ENCODE measurements at regions not wholly inside any gene's neighbourhood (a gene's known extent, or its start where the extent isn't known, plus 50 kb on each side); places are given as distances from the start of the nearest gene placed in this dataset.

GRCh38 chr4:107194005-107194404 lies 157.9 kb upstream of the DKK2 start:
- Histone ChIP-seq H3K27me3 (ENCODE audit: control insufficient read depth in 2 of 2, insufficient read depth in 2 of 2, low read length in 2 of 2) (peaks cover 0 to 2% of the 10 kb centered on the region in 2 experiments), H3K4me2 (ENCODE audit: insufficient read depth, low read length) (no peak overlapping the region), H3K4me1 (ENCODE audit: control insufficient read depth, extremely low read depth, insufficient read depth, low read length) (no peaks in the 10 kb centered on the region), H3K9me3 (replicated peaks; ENCODE audit: control insufficient read depth, insufficient read depth, low read length) (no peaks in the 10 kb centered on the region), H3K9me1 (replicated peaks; ENCODE audit: control insufficient read depth, extremely low read depth, insufficient read depth, low read length) (no peaks in the 10 kb centered on the region), H2AFZ (ENCODE audit: low read depth, low read length) (no peak overlapping the region), H3K79me2 (ENCODE audit: control insufficient read depth, insufficient read depth, low read length) (no peaks in the 10 kb centered on the region), H3K9ac (replicated peaks; ENCODE audit: extremely low read depth, insufficient read depth, low read length) (no peak overlapping the region), H3K27ac (ENCODE audit: insufficient read depth, low read depth, low read length) (no peak overlapping the region), H4K20me1 (replicated peaks; ENCODE audit: control insufficient read depth, extremely low read depth, insufficient read depth, low read length) (no peaks in the 10 kb centered on the region), H3K4me3 (replicated peaks in 1 of 3; ENCODE audit: insufficient read depth in 1 of 3, low read depth in 1 of 3, low read length in 3 of 3) (no peak overlapping the region), H3K36me3 (ENCODE audit: control insufficient read depth in 2 of 2, extremely low read depth in 1 of 2, insufficient read depth in 2 of 2, low read length in 2 of 2) (no peaks in the 10 kb centered on the region)
- no peak for FAIRE-seq
- intact Hi-C loops (cut with micrococcal nuclease) (no loop called here), dilution Hi-C loops (cut with MboI; ENCODE audit: extremely low pct_ligation_motif_present, low sequenced_read_pairs) (no loop called here)
- TF ChIP-seq FOS (IDR thresholded peaks at IDR 0.05; ENCODE audit: borderline replicate concordance, insufficient read depth, low read length) (no peak), MYC (IDR thresholded peaks at IDR 0.05; ENCODE audit: low read depth, low read length) (no peak), JUN (IDR thresholded peaks at IDR 0.05; ENCODE audit: borderline replicate concordance, insufficient read depth, insufficient read length, low read depth) (no peak), EZH2 (IDR thresholded peaks at IDR 0.05; ENCODE audit: borderline replicate concordance, low read depth, low read length, severe bottlenecking) (no peak), POLR2AphosphoS5 (IDR thresholded peaks at IDR 0.05; ENCODE audit: insufficient read depth, low read depth, low read length) (no peak), GATA2 (IDR thresholded peaks at IDR 0.05; ENCODE audit: insufficient read depth, insufficient read length, low read depth, low read length) (no peak), POLR2A (IDR thresholded peaks at IDR 0.05; ENCODE audit: low read depth, low read length) (no peak), MAX (IDR thresholded peaks at IDR 0.05; ENCODE audit: insufficient read depth, insufficient read length) (no peak), CTCF (IDR thresholded peaks at IDR 0.05; ENCODE audit: extremely low read depth in 1 of 2, insufficient read depth in 1 of 2, low read depth in 1 of 2, low read length in 2 of 2) (no peak)
- DNase-seq (ENCODE audit: low read depth, low spot score), result no peak
- POLR2A ChIA-PET, result no interaction called here
- BruUV-seq (replicated peaks), result no TSS peak
- CTCF ChIA-PET, result interaction anchor here (1.5 kb wide), 1 partner anchor 543 kb away, joined by 3 read pairs; no protein-coding TSS in a partner anchor
